Ascending aorta (tissue), 2 donors: ENCODE measurements at regions not wholly inside any gene's neighbourhood (a gene's known extent, or its start where the extent isn't known, plus 50 kb on each side); places are given as distances from the start of the nearest gene placed in this dataset.

ENCODE experiments used
- DNase-seq, 2 donors: peaks; one replicate each; pipeline ENCODE4 v3.0.0-alpha.2; 2019; ENCODE audit warnings: low spot score in 2 of 2
- H3K27ac ChIP-seq, 2 donors: fragments of 200-600 bp; sonication (generic); one replicate each; pipeline ENCODE4 v1.5.1; 2016 to 2017; ENCODE audit warnings: mild to moderate bottlenecking in 1 of 2
- H3K27me3 ChIP-seq: fragments of 200-600 bp; sonication (generic); one replicate; pipeline ENCODE4 v1.5.1; 2017
- H3K36me3 ChIP-seq, 2 donors: fragments of 200-600 bp; sonication (generic); one replicate each; pipeline ENCODE4 v1.5.1; 2016
- H3K4me1 ChIP-seq, 2 donors: fragments of 200-600 bp; sonication (generic); one replicate each; pipeline ENCODE4 v1.5.1; 2016 to 2017; ENCODE audit warnings: mild to moderate bottlenecking in 1 of 2
- H3K4me3 ChIP-seq, 2 donors: fragments of 200-600 bp; sonication (generic); one replicate each; pipeline ENCODE4 v1.5.1; 2016 to 2017; ENCODE audit warnings: mild to moderate bottlenecking in 1 of 2
- H3K9me3 ChIP-seq, 2 donors: fragments of 200-600 bp; sonication (generic); one replicate each; pipeline ENCODE4 v1.5.1; 2016
- intact Hi-C: fragments of 100-400 bp; cut with DNase I; formaldehyde crosslinking; loops from one replicate; pipeline ENCODE4 v1.15.1; 2023
- TF ChIP-seq, protein P1 (sequence below), 3 experiments: fragments of 200-600 bp in 2 of 3; fragments of 450-650 bp in 1 of 3; sonication (generic) in 2 of 3; IDR thresholded peaks; one replicate each; pipeline ENCODE4 v1.5.1; 2016 to 2019; ENCODE audit warnings: antibody characterized with exemption in 3 of 3, mild to moderate bottlenecking in 1 of 3, moderate library complexity in 1 of 3

DNA sequence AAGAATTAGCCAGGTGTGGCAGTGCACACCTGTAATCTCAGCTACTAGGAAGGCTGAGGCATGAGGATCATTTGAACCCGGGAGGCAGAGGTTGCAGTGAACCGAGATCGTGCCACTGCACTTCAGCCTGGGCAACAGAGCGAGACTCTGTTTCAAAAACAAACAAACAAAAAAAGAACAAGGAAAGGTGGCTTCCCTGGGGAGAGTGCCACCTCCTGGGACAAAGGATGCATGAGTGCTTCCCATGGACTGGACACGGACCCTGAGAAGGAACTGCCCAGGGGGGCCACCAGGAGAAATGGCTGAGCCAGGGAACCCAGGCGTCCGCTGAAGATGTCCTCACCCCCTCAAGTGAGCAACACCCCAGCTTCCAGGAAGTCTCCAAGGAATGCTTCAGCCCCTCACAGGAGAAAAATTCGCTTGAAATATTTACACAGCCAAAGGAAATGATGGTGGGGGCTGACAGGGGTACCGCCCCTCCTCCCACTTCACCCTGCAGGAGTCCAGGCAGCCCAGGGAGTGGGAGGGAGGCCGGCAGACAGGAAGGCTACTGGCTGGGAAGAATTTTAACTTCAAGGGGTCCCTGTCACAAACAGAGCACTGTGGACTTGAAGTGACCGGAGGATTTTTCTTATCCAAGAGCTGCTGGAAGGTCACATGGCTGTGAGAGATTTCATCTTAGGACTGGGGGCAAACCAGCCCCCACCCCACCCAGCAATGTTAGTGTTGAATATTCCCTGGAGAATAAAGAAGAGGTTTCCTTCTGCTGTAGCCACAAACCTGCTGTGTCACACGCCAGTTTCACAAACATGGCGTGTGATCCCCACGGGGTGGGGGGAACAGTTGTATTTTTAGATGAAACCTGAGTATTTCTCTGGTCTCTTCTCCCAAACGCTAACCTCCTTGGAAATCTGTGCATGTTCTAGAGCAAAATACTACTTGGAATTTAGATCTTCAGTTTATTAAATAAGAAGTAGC, 90.8 kb upstream of the SLC25A33 start:
- TF ChIP-seq, protein P1, sequence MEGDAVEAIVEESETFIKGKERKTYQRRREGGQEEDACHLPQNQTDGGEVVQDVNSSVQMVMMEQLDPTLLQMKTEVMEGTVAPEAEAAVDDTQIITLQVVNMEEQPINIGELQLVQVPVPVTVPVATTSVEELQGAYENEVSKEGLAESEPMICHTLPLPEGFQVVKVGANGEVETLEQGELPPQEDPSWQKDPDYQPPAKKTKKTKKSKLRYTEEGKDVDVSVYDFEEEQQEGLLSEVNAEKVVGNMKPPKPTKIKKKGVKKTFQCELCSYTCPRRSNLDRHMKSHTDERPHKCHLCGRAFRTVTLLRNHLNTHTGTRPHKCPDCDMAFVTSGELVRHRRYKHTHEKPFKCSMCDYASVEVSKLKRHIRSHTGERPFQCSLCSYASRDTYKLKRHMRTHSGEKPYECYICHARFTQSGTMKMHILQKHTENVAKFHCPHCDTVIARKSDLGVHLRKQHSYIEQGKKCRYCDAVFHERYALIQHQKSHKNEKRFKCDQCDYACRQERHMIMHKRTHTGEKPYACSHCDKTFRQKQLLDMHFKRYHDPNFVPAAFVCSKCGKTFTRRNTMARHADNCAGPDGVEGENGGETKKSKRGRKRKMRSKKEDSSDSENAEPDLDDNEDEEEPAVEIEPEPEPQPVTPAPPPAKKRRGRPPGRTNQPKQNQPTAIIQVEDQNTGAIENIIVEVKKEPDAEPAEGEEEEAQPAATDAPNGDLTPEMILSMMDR (IDR thresholded peaks at IDR 0.05), result peak in 1 of 3 experiments; percentile 27
- peak overlapping the region in 1 of 2 donors; percentile 36 for H3K4me3 ChIP-seq

DNA sequence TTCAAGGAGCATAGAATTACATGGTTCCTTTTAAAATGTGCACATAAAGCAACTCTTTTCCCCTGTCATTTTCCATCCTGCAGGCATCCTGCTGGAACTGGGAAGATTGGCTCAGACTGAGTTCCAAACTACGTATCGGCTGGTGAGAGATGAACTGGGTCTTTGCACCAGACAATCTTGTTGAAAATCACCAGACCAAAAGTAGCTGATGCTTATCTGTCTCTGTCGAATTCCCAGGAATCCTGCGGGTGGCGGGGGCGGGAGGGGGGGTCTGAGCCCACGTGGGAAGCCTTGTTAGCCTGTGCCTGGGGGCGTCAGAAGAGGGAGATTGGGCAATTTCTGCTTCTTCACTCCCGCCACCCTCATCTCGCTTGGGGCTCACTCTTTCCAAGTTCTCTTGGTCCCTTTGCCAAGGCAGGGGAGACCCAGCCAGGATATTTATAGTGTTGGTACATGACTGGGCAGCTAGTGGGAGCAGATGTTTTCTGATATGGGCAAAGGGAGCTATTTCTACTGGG, 90.1 kb upstream of the SLC25A33 start:
- Histone ChIP-seq H3K4me1 (peaks cover 12 to 25% of the 10 kb centered on the region in 2 donors), H3K36me3 (no peaks in the 10 kb centered on the region), H3K27me3 (no peaks in the 10 kb centered on the region), H3K9me3 (no peaks in the 10 kb centered on the region), H3K4me3 (peak overlapping the region in 1 of 2 donors; percentile 36), H3K27ac (peak overlapping the region; percentile 74 to 81)
- DNase-seq, result peak in 1 of 2 donors; percentile 92
- TF ChIP-seq, protein P1 (IDR thresholded peaks at IDR 0.05), result no peak
- intact Hi-C loops, result loop anchor here (2.0 kb wide), 3 partner anchors 48 to 158 kb away; no protein-coding TSS in a partner anchor

More for the DNA sequence above, 90.8 kb upstream of the SLC25A33 start:
- intact Hi-C loops, result loop anchor here (2.0 kb wide), 3 partner anchors 48 to 158 kb away; no protein-coding TSS in a partner anchor
- H3K4me1 ChIP-seq, result peaks cover 12 to 19% of the 10 kb centered on the region in 2 donors
- H3K9me3 ChIP-seq, result no peaks in the 10 kb centered on the region
- no peaks in the 10 kb centered on the region for H3K27me3 ChIP-seq
- peak overlapping the region; percentile 74 to 81 for H3K27ac ChIP-seq
- DNase-seq, result no peak
- H3K36me3 ChIP-seq, result no peaks in the 10 kb centered on the region

DNA sequence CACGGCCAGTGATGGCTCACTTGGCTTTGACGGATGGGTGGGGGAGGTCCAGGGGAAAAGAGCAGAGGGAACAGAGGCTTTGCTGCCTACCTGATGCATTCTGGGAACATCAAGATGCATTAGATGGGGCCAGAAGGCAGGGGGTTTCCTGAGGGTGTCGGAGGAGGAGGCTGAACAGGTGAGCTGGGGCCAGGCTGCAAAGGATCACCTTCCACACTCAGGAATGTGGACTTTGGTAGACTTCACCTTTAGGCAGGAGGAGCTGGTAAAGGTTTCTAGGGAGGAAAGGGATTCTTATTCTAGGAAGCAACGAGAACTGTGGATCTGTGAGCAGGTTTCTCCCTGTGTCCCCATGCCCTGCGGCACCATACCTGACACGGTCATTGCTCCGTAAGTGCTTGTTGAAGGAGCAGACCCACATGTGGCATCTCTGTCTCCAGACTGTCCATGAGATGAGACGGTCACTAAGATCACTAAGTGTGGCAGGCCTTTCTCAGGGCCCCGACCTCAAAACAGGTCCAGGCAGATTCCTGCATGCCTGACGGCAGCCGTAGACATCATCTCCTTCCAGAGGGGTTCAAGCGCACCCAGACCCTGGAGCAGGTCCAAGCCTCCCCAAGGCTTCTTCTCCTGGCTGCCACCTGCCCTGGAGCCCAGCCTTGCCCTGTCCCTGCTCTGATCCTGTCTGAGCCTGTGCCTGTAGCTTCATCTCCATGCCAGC, 89.1 kb upstream of the SLC25A33 start:
- peaks cover 12 to 26% of the 10 kb centered on the region in 2 donors for H3K4me1 ChIP-seq
- intact Hi-C loops, result loop anchor here (2.0 kb wide), 3 partner anchors 49 to 159 kb away; no protein-coding TSS in a partner anchor
- TF ChIP-seq, protein P1 (IDR thresholded peaks at IDR 0.05), result no peak
- no peaks in the 10 kb centered on the region for H3K9me3 ChIP-seq
- no peak for DNase-seq
- H3K4me3 ChIP-seq, result no peak overlapping the region
- no peaks in the 10 kb centered on the region for H3K27me3 ChIP-seq
- H3K27ac ChIP-seq, result peak overlapping the region; percentile 74 to 81
- H3K36me3 ChIP-seq, result no peaks in the 10 kb centered on the region

DNA sequence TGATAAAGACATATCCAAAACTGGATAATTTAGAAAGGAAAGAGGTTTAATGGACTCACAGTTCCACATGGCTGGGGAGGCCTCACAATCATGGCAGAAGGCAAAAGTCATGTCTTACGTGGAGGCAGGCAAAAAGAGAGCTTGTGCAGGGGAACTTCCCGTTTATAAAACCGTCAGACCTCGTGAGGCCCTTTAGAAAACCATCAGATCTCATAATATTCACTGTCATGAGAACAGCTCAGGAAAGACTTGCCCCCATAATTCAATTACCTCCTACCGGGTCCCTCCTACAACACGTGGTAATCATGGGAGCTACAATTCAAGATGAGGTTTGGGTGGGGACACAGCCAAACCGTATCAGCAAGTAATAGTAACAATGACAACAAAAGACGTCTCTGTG, 88.2 kb upstream of the SLC25A33 start:
- Histone ChIP-seq H3K9me3 (no peaks in the 10 kb centered on the region), H3K36me3 (no peaks in the 10 kb centered on the region), H3K4me1 (peaks cover 12 to 29% of the 10 kb centered on the region in 2 donors), H3K27ac (no peak overlapping the region), H3K27me3 (no peaks in the 10 kb centered on the region), H3K4me3 (no peak overlapping the region)
- TF ChIP-seq, protein P1 (IDR thresholded peaks at IDR 0.05), result no peak
- intact Hi-C loops, result no loop called here
- no peak for DNase-seq

DNA sequence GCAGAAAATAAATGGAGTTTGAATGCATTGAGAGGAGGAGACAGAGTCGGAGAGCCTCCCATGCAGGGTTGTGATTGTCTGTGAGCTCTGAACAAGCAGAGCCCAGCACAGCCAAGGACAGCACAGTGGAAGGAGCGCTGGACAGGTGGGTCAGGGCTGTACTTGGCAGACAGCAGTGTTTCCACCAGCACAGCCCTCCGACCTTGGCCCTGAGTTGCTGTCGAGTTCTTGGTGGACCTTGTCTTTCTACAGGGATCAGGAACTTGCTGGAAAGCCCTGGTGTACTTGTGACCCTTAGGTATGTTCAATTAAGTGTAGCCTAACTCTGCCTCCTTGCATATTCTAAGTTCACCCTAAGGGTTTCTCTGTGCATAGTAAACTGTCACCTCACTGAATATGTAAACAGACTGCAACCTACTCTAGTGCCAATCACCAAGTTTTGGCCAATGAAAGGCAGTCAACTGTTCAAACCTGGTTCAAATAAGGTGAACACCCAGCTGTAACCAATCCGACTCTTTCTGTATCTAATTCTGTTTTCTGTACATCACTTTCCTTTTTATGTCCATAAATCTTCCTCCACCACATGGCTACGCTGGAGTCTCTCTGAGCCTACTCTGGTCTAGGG, 86.6 kb upstream of the SLC25A33 start:
- Histone ChIP-seq H3K4me1 (peaks cover 12 to 29% of the 10 kb centered on the region in 2 donors), H3K9me3 (no peaks in the 10 kb centered on the region), H3K36me3 (no peaks in the 10 kb centered on the region), H3K4me3 (no peak overlapping the region), H3K27ac (no peak overlapping the region), H3K27me3 (no peaks in the 10 kb centered on the region)
- intact Hi-C loops, result no loop called here
- DNase-seq, result no peak
- TF ChIP-seq, protein P1 (IDR thresholded peaks at IDR 0.05), result no peak
